ENCODE measurements at regions not wholly inside any gene's neighbourhood (a gene's known extent, or its start where the extent isn't known, plus 50 kb on each side); places are given as distances from the start of the nearest gene placed in this dataset.

DNA sequence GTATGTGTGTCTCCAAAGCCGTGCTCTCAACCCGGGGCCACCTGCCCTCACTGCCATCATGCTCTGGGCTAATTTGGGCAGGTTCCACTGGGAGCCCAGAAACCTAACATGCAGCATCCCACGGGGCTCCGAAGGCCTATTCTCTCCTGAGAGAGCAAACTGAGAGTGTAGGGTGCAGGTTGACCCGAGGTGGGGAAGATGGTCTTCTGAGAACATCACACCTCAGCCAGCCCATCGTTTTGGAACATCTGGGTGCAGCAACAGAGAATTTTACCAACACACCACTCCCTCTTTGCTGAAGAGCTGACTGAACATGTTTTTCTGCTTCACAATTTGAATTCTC is 294.6 kb upstream of the TUT7 start:
- CTCF ChIA-PET = no interaction called here
- Mint-ChIP-seq H3K4me1 (no peaks in the 10 kb centered on the region), H3K4me3 (no peak overlapping the region), H3K27ac (no peak overlapping the region), H3K36me3 (no peaks in the 10 kb centered on the region), H3K27me3 (peaks cover 9 to 10% of the 10 kb centered on the region in 2 donors), H3K9me3 (peaks cover 0 to 6% (median 3%) of the 10 kb centered on the region in 3 donors)
- Histone ChIP-seq H3K4me1 (ENCODE audit: control insufficient read depth in 1 of 2, extremely low read depth in 1 of 2, insufficient read depth in 2 of 2, low read length in 2 of 2) (no peaks in the 10 kb centered on the region), H3K36me3 (ENCODE audit: control insufficient read depth in 2 of 2, extremely low read depth in 1 of 2, insufficient read depth in 1 of 2, low read length in 1 of 2) (no peaks in the 10 kb centered on the region), H3K4me3 (ENCODE audit: control insufficient read depth in 1 of 2, extremely low read depth in 1 of 2, low read length in 1 of 2) (no peak overlapping the region), H3K27me3 (replicated peaks in 1 of 2; ENCODE audit: control insufficient read depth in 2 of 2, extremely low read depth in 1 of 2, insufficient read depth in 2 of 2, low read length in 1 of 2) (peaks cover 0 to under 1% of the 10 kb centered on the region in 2 experiments), H3K9me3 (no peaks in the 10 kb centered on the region), H3K27ac (ENCODE audit: low read length) (no peak overlapping the region)
- POLR2A ChIA-PET = no interaction called here
- WGBS (ENCODE audit: insufficient coverage) = no CpG with 5 or more reads among the region's 6 CpGs
- DNase-seq (no peak), ATAC-seq (replicated peaks in 1 of 4) (no peak)

DNA sequence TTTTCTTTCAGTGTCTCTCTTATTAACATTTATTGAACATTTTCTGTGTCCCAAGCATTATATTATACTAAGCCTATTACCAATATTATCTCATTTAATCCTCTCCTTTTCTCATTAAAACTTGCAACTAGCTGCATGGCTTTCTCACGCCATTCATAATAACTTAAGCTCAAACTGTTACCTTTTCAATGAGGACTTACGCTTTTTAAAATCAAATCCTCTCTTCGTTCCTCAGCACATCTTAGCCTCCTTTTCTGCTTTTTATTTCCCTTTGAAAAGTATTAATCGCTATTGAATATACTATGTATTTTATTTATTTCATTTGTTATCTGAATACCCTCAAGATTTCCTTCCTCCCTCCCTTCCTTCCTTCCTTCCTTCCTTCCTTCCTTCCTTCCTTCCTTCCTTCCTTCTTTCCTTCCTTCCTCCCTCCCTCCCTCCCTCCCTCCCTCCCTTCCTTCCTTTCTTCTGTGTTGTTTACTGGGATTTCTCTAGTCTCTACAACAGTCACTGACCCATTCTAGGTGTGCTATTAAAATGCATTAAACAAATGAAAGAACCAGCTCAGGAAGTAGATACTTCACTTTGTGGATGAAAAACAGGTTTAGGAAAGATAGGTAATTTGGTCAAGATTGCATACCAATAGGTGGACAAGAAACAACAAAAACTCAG is 294.1 kb upstream of the TUT7 start:
- no peak for ATAC-seq (replicated peaks in 1 of 4)
- ChIA-PET CTCF (interaction anchor here in 1 of 2 donors (0.5 kb wide), 1 partner anchor 1657 kb away, joined by 3 read pairs; no protein-coding TSS in a partner anchor), POLR2A (no interaction called here)
- H3K4me3 ChIP-seq (ENCODE audit: control insufficient read depth in 1 of 2, extremely low read depth in 1 of 2, low read length in 1 of 2) = no peak overlapping the region
- WGBS (ENCODE audit: insufficient coverage) = 88% methylated on average over 1 of the region's 4 CpGs
- H3K9me3 ChIP-seq = no peaks in the 10 kb centered on the region
- peaks cover 0 to 3% of the 10 kb centered on the region in 2 experiments for H3K27me3 ChIP-seq (replicated peaks in 1 of 2; ENCODE audit: control insufficient read depth in 2 of 2, extremely low read depth in 1 of 2, insufficient read depth in 2 of 2, low read length in 1 of 2)
- no peaks in the 10 kb centered on the region for H3K4me1 ChIP-seq (ENCODE audit: control insufficient read depth in 1 of 2, extremely low read depth in 1 of 2, insufficient read depth in 2 of 2, low read length in 2 of 2)
- no peaks in the 10 kb centered on the region for H3K36me3 ChIP-seq (ENCODE audit: control insufficient read depth in 2 of 2, extremely low read depth in 1 of 2, insufficient read depth in 1 of 2, low read length in 1 of 2)
- H3K27ac Mint-ChIP-seq = no peak overlapping the region
- no peaks in the 10 kb centered on the region for H3K36me3 Mint-ChIP-seq
- H3K9me3 Mint-ChIP-seq = peaks cover 0 to 1% (median 0%) of the 10 kb centered on the region in 3 donors
- no peaks in the 10 kb centered on the region for H3K4me1 Mint-ChIP-seq
- H3K4me3 Mint-ChIP-seq = no peak overlapping the region
- no peak overlapping the region for H3K27ac ChIP-seq (ENCODE audit: low read length)
- H3K27me3 Mint-ChIP-seq = peaks cover 9 to 10% of the 10 kb centered on the region in 2 donors
- no peak for DNase-seq

DNA sequence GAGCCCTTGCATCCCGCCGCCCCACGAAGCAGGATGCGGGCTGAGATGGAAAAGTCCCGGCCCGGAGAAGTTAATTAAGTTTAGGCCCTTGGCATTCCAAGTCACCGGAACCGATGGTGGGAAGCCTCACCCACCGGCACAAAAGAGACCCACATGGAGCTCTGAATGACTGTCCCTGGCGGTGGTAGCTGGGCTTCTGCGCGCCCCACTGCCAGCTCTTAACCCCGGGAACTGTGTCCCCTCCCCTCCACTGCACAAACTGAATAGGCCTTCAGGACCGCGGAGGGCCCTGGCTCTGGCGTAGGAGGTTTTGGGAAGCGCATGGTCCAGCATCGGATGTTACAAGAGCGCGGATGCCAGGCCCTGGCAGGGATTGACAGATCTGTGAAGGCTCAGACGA is 291.1 kb upstream of the TUT7 start:
- Histone ChIP-seq H3K36me3 (ENCODE audit: control insufficient read depth in 2 of 2, extremely low read depth in 1 of 2, insufficient read depth in 1 of 2, low read length in 1 of 2) (no peaks in the 10 kb centered on the region), H3K27ac (ENCODE audit: low read length) (no peak overlapping the region), H3K27me3 (replicated peaks in 1 of 2; ENCODE audit: control insufficient read depth in 2 of 2, extremely low read depth in 1 of 2, insufficient read depth in 2 of 2, low read length in 1 of 2) (peaks cover 0 to 3% of the 10 kb centered on the region in 2 experiments), H3K9me3 (no peaks in the 10 kb centered on the region), H3K4me1 (ENCODE audit: control insufficient read depth in 1 of 2, extremely low read depth in 1 of 2, insufficient read depth in 2 of 2, low read length in 2 of 2) (no peaks in the 10 kb centered on the region), H3K4me3 (ENCODE audit: control insufficient read depth in 1 of 2, extremely low read depth in 1 of 2, low read length in 1 of 2) (no peak overlapping the region)
- Mint-ChIP-seq H3K4me1 (no peaks in the 10 kb centered on the region), H3K27ac (no peak overlapping the region), H3K4me3 (no peak overlapping the region), H3K27me3 (peaks cover 0 to 1% of the 10 kb centered on the region in 2 donors), H3K9me3 (no peaks in the 10 kb centered on the region), H3K36me3 (no peaks in the 10 kb centered on the region)
- POLR2A ChIA-PET = no interaction called here
- no peak for DNase-seq
- ATAC-seq (replicated peaks in 1 of 4) = no peak
- 94% methylated on average over 18 of the region's 21 CpGs for WGBS (ENCODE audit: insufficient coverage)
- CTCF ChIA-PET = no interaction called here

DNA sequence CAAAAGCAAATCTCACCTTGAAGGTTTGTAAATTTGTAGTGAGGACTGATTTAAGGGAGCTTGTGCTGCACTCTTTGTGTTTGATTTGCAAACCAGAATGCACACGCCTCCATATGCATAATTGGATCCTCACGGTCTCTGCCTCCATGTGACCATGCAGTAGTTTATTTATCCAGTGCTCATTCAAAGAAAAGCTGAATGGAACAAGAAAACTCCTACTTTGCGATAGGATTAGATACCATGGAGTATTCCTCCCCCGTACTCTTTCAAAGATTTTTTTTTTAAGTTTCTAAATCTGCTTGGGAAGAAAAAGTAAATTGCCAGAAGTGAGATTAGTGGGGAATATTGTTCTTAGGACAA is 290.4 kb upstream of the TUT7 start:
- no peaks in the 10 kb centered on the region for H3K4me1 Mint-ChIP-seq
- H3K36me3 Mint-ChIP-seq = no peaks in the 10 kb centered on the region
- Histone ChIP-seq H3K36me3 (ENCODE audit: control insufficient read depth in 2 of 2, extremely low read depth in 1 of 2, insufficient read depth in 1 of 2, low read length in 1 of 2) (no peaks in the 10 kb centered on the region), H3K27me3 (replicated peaks in 1 of 2; ENCODE audit: control insufficient read depth in 2 of 2, extremely low read depth in 1 of 2, insufficient read depth in 2 of 2, low read length in 1 of 2) (peaks cover 0 to 3% of the 10 kb centered on the region in 2 experiments), H3K27ac (ENCODE audit: low read length) (no peak overlapping the region), H3K4me3 (ENCODE audit: control insufficient read depth in 1 of 2, extremely low read depth in 1 of 2, low read length in 1 of 2) (no peak overlapping the region), H3K9me3 (no peaks in the 10 kb centered on the region), H3K4me1 (ENCODE audit: control insufficient read depth in 1 of 2, extremely low read depth in 1 of 2, insufficient read depth in 2 of 2, low read length in 2 of 2) (no peaks in the 10 kb centered on the region)
- ChIA-PET POLR2A (no interaction called here), CTCF (no interaction called here)
- 95% methylated on average over 2 of the region's 4 CpGs for WGBS (ENCODE audit: insufficient coverage)
- no peak overlapping the region for H3K27ac Mint-ChIP-seq
- no peaks in the 10 kb centered on the region for H3K9me3 Mint-ChIP-seq
- no peak for ATAC-seq (replicated peaks in 1 of 4)
- H3K27me3 Mint-ChIP-seq = peaks cover 0 to 1% of the 10 kb centered on the region in 2 donors
- no peak for DNase-seq
- H3K4me3 Mint-ChIP-seq = no peak overlapping the region

DNA sequence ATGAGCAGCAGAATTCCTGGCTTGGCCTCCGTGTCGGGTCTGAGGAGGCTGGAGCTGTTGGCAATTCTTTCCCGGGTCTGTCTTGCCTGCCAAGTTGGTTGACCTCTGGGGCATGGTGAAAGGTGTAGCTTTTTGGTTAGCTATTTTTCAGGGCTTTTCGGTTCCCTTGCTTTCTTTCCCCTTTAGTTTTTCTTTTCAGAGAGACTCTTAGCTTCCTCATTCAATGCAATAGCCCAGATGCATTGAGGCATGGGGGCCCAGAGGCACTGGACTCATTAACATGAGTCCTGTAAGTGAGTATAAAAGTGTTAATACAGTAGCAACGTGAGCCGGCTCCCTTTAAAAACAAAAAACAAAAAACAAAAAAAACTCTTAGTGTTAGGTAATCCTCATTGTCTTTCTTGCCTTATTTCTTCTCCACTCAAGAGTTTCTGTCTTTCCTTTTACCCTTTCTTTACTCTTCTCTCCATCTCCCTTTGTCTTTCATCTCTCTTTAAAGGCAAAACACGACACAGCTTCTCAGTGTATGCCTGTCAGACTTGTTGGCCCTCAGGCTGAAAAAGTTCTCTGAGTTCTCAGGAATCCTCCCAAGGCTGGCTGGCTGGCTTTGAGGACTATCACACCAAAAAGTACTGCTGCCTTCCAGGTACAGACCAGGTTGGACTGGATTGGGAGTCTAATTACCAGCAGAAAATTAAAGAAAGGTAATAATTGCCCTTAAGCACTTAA is 289.9 kb upstream of the TUT7 start:
- Histone ChIP-seq H3K4me1 (ENCODE audit: control insufficient read depth in 1 of 2, extremely low read depth in 1 of 2, insufficient read depth in 2 of 2, low read length in 2 of 2) (no peaks in the 10 kb centered on the region), H3K27ac (ENCODE audit: low read length) (no peak overlapping the region), H3K4me3 (ENCODE audit: control insufficient read depth in 1 of 2, extremely low read depth in 1 of 2, low read length in 1 of 2) (no peak overlapping the region), H3K9me3 (no peaks in the 10 kb centered on the region), H3K27me3 (replicated peaks in 1 of 2; ENCODE audit: control insufficient read depth in 2 of 2, extremely low read depth in 1 of 2, insufficient read depth in 2 of 2, low read length in 1 of 2) (peaks cover 0 to 3% of the 10 kb centered on the region in 2 experiments), H3K36me3 (ENCODE audit: control insufficient read depth in 2 of 2, extremely low read depth in 1 of 2, insufficient read depth in 1 of 2, low read length in 1 of 2) (no peaks in the 10 kb centered on the region)
- 13% methylated on average over 1 of the region's 7 CpGs for WGBS (ENCODE audit: insufficient coverage)
- Mint-ChIP-seq H3K27me3 (peaks cover 0 to 1% of the 10 kb centered on the region in 2 donors), H3K4me3 (no peak overlapping the region), H3K27ac (no peak overlapping the region), H3K4me1 (no peaks in the 10 kb centered on the region), H3K36me3 (no peaks in the 10 kb centered on the region), H3K9me3 (no peaks in the 10 kb centered on the region)
- no peak for ATAC-seq (replicated peaks in 1 of 4)
- DNase-seq = no peak
- POLR2A ChIA-PET = no interaction called here
- CTCF ChIA-PET = no interaction called here

DNA sequence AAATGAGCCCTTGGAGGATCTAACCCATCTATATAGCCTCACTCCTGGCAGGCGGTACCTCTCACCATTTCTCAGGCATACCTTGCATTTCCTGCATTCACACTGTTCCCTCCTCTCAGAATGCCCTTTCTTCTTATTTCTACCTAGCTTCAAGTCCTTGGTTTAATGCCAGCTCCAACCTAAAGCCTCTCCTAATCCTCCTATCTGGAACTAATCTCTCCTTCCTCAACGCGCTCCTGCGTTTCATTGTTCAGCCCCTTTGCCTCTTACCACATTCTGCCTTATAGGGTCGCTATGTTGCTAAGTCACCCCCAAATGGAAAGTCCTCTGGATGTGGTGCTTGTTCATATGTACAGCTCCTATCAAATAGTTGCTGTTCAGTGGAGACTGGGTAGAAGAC is 288.5 kb upstream of the TUT7 start:
- no peak for ATAC-seq (replicated peaks in 1 of 4)
- H3K9me3 Mint-ChIP-seq = no peaks in the 10 kb centered on the region
- no peak overlapping the region for H3K27ac Mint-ChIP-seq
- ChIA-PET CTCF (no interaction called here), POLR2A (no interaction called here)
- H3K4me1 Mint-ChIP-seq = no peaks in the 10 kb centered on the region
- H3K27ac ChIP-seq (ENCODE audit: low read length) = no peak overlapping the region
- H3K4me1 ChIP-seq (ENCODE audit: control insufficient read depth in 1 of 2, extremely low read depth in 1 of 2, insufficient read depth in 2 of 2, low read length in 2 of 2) = no peaks in the 10 kb centered on the region
- no peak overlapping the region for H3K4me3 Mint-ChIP-seq
- peaks cover 0 to 3% of the 10 kb centered on the region in 2 experiments for H3K27me3 ChIP-seq (replicated peaks in 1 of 2; ENCODE audit: control insufficient read depth in 2 of 2, extremely low read depth in 1 of 2, insufficient read depth in 2 of 2, low read length in 1 of 2)
- H3K36me3 ChIP-seq (ENCODE audit: control insufficient read depth in 2 of 2, extremely low read depth in 1 of 2, insufficient read depth in 1 of 2, low read length in 1 of 2) = no peaks in the 10 kb centered on the region
- no peaks in the 10 kb centered on the region for H3K9me3 ChIP-seq
- no peak for DNase-seq
- no peaks in the 10 kb centered on the region for H3K36me3 Mint-ChIP-seq
- 92% methylated on average over 1 of the region's 5 CpGs for WGBS (ENCODE audit: insufficient coverage)
- H3K4me3 ChIP-seq (ENCODE audit: control insufficient read depth in 1 of 2, extremely low read depth in 1 of 2, low read length in 1 of 2) = no peak overlapping the region
- peaks cover 0 to 4% of the 10 kb centered on the region in 2 donors for H3K27me3 Mint-ChIP-seq
